ELR (cell line): ENCODE measurements at regions not wholly inside any gene's neighbourhood (a gene's known extent, or its start where the extent isn't known, plus 50 kb on each side); places are given as distances from the start of the nearest gene placed in this dataset.

Experiments
- DNase-seq: peaks from one replicate; pipeline ENCODE4 v3.0.0-alpha.2; 2015; ENCODE audit warnings: low read depth

DNA sequence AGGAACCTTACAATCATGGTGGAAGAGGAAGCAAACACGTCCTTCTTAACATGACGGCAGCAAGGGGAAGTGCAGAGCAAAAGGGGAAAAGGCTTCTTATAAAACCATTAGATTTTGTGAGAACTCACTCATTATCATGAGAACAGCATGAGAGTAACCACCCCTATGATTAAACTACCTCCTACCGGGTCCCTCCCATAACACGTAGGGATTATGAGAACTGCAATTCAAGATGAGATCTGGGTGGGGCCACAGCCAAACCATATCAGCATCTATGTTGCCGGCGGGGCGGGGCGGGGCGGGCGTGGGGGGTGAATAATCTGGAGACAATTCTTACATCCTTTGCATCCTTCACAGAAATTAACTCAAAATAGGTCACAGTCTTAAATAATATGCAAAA lies 58.8 kb upstream of the GFPT2 start:
- no peak for DNase-seq

DNA sequence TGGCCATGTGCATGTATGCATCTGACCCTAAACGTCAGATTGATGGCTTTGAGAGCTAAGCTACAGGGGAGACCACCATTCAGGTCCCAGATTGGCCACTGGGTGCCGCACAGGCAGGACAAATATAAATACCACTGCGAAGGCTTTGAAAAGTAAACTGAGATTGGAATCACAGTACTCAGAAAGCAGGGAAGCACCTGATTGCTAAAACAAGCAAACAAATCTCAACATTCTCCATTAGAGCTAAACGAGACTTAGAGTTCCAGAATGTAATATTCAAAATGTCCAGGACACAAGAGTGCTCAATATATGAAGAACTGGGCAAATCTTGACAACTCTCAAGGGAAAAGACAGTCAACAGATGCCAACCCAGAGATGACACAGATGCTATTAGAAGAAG lies 61.0 kb upstream of the GFPT2 start:
- no peak for DNase-seq

DNA sequence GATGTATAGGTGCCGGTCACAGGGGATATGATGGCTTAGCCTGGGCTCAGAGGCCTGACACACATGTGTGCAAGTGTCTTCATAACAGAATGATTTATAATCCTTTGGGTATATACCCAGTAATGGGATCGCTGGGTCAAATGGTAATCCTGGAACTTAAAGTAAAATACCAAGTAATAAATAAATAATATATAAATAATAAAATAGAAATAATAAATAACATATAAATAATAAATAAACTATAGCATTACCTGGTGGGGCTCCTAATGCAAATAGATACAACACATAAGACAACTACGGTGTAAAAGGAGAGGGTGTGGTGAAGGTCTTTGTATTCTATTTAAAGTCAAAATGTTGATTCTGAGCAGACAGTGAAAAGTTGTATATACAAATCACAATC lies 68.5 kb upstream of the GFPT2 start:
- no peak for DNase-seq

DNA sequence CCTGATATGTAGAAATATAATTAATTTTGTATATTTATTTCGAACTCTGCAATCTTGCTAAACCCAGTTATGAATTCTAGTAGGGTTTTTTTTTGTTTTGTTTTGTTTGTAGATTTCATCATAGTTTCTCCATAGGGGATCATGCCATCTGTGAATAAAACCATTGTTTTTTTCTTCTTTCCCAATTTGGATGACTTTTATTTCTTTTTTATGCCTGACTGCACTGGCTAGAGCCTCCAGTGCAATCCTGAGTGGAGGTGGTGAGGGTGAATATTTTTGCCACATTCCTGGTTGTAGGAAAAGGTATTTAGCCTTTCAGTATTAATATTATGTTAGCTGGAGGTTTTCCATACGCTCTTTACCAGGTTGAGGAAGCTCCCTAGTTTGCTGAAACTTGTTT lies 70.0 kb upstream of the GFPT2 start:
- no peak for DNase-seq

DNA sequence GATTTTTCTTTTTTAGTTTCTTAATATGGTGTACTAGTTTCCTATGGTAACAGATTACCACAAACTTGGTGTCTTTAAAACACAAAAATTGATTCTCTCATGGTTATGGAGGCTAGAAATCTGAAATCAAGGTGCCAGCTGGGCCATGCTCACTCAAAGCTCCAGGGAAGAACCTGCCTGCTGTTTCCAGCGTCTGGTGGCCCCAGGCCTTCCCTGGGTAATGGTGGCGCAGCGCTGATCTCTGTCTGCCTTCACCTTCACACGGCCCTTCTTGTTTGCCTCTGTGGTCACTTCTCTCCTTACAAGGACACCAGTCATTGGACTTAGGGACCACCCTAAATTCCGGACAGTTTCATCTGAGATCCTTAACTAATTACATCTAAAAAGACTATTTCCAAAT lies 70.5 kb upstream of the GFPT2 start:
- DNase-seq = no peak

DNA sequence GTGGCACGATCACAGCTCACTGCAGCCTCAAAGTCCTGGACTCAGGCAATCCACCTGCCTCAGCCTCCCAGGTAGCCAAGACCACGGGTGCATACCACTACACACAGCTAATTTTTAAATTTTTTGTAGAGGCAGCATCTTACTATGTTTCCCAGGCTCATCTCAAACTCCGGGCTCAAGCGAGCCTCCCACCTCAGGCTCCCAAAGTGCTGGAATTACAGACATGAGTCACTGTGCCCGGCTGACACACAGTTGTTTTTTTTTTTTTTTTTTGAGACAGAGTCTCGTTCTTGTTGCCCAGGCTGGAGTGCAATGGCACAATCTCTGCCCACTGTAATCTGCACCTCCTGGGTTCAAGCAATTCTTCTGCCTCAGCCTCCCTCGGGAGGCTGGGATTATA lies 70.1 kb upstream of the CNOT6 start:
- DNase-seq = peak; percentile 8

DNA sequence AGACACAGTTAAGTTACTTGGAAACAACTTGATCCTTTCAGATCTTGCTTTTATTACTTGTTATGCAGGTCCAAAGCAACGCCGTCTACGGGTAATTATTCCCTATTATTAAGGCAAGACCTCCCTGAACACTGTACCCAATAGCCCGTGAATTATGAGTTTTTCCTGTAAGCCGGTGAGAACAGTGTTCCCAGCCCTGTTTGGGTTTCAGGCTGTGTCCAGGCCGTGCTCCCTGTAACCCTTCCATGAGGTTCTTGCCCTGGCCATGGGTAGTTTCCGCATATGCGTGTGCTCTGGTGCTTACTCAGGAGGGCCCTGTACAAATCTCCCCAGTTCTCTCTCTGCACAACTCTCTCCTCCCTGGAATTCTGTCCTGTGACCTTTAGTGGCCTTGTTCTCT lies 65.6 kb upstream of the CNOT6 start:
- no peak for DNase-seq

DNA sequence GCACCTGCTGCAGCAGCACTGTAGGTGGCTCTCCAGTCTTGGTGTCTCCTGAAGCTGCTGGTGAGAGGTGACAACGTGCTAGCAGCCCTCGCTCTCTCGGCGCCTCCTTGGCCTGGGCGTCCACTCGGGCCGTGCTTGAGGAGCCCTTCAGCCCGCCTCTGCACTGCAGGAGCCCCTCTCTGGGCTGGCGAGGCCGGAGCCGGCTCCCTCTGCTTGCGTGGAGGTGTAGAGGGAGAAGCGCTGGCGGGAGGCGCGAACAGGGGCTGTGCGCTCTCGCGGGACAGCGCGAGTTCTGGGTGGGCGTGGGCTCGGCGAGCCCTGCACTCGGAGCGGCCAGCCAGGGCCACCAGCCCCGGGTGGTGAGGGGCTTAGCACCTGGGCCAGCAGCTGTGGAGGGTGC lies 62.2 kb upstream of the CNOT6 start:
- DNase-seq = no peak

DNA sequence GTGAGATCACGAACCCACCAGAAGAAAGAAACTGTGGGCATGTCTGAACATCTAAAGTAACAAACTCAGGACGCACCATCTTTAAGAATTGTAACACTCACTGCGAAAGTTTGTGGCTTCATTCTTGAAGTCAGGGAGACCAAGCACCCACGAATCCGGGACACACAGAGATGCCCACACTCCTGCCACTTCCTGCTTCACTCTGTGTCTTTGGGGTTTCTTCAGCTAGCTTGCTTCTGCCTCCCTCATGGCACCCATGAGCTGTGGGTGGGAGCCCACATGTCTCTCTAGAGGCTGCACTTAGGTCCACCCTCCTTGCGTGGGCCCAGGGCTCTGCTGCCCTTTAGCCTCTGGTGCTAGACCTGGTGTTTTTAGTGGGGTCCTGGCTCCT lies 61.2 kb upstream of the CNOT6 start:
- no peak for DNase-seq

DNA sequence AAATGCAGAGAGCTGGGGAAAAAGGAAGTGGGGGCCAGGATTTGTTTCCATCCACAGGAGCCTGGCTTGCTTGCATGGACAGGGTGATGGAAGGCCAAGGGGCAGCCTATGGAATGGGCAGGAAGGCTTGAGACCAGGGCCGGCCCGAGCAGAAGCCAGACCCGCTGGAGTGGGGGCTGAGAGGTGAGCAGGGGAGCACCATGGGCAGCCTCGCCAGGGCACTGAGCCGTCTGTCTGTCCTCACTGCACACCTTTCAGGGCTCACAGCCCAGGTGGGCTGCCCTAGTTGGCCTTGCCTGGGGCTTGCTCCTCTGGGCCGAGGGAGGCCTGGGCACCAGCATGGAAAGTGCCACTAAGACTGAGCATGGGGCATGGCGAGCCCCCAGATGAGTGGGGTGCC lies 58.6 kb upstream of the CNOT6 start:
- no peak for DNase-seq

DNA sequence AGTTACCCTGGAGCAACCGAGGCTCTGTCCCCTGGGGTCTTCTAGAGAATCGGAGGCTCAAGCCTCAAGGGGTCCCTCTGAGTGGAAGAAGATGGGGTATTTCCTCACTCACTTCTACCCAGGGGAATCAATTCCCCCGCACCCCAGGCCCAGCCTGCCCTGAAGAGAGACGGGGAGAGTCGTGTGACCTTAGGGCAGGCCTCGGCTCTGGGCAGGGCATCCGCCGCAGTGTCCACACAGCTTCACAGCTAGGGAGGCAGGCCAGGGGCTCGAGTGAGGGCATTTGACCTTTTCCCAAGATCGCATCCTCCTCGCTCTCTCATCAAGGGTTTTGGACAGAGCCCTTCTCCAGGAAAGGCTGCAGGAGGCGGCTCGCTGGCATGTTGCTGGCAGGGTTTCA lies 57.9 kb upstream of the CNOT6 start:
- DNase-seq = no peak

DNA sequence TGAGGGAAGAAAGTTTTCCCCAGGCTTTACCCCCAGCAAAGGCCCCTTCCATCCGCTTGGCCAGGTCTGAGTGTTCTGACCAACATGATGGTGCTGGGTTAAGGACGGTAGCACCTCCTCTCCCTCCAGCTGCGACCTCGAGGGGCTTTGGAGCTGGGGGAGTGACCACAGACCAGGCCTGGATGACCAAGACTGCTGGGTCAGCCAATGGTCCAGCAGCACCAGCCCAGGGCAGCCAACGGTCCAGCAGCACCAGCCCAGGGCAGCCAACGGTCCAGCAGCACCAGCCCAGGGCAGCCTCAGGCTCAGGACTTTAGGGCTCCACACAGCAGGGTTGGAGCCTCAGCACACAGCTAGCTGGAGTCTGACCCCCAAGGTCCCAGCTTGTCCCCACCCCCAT lies 57.2 kb upstream of the CNOT6 start:
- no peak for DNase-seq

DNA sequence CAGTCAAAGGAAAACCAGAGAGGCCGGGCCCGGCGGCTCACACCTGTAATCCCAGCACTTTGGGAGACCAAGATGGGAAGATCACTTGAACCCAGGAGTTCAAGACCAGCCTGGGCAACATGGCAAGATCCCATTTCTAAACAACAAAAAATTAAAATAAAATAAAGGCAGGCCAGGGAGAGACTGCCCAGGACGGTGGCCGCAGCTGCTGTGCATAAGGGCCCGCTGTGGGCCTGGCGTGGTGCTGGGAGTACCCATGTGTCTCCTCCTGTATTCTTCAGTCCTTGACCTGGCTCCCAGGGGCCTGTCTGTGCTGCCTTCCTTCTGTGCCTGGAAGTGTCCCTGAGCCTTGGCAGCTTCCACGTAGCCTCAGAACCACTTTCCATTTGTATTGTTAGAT lies 56.8 kb upstream of the CNOT6 start:
- DNase-seq = no peak

DNA sequence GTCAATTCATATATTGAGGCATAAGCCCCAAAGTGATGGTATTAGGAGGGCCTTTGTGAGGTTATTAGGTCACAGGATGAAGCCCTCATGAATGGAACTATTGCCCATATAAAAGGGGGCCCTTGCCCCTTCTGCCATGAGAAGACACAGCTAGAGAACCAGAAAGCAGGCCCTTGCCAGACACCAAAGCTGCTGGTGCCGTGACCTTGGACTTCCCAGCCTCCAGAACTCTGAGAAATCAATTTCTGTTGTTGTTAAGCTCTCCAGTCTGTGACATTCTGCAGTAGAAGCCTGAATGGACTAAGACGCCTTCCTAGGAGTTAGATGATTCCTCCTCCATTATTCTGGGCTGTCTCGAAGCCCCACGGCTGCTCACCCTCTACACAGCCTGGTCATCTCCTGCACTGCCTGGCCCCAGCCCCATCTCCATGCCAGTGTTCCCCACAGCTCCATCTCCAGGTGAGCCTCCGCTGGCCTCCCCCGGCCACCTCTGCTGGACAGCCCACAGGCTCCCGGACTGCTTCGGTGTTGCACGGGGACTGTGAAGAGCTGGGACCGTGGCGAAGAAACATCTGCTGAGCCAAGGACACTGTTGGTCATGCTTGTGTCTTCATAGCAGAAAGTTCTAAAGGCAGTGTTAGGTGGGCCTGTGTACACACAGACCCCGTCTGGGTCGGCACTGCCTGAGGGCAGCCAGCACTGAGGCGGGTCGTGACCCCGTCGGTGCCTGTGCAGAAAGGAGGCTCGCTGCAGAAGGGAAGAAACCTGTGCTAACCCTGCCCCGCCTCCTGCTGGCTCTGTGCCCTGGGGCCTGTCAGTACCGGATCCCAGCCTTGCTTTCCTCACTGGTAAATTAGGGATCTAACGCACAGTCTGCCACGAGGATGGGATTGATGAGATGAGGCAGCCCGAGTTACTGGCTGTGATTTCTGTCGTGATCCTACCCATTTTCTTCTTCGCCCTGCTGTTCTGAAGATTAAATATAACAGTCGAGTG lies 55.1 kb upstream of the CNOT6 start:
- DNase-seq = no peak

DNA sequence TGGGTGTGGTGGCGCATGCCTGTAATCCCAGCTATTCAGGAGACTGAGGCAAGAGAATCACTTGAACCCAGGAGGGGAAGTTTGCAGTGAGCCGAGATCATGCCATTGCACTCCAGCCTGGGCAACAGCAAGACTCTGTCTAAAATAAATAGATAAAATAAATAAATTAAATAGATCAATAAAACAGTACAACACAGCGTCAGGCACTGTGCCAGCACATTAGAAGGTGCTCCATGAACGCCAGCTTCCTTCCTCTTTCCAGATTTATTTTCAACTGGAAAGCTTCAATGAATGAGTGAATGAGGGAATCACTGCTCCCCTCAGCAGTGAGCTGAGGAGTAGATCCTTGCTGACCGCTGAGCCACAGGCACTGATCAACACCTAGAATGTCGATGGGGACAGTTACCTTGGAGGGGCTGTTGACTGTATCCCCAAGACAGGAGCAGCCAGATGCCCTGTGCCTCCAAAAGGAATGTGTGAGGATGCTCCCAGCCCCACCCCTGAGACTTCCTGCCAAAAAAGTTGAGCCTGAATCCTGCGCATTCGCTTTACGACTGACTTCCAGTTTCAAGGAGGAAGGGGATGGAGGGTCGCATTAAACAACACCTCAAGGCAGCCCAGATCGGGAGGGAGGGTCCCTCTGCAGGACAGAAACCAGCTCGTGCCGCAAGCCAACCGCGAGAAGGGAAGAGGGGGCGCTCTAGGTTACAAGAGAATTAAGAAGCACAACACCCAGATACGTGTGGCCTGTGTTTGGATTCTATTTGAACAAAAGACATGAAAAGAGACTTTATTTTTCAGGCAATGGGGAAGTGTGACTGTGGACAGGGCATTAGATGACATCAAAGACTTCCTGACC lies 54.0 kb upstream of the CNOT6 start:
- no peak for DNase-seq

DNA sequence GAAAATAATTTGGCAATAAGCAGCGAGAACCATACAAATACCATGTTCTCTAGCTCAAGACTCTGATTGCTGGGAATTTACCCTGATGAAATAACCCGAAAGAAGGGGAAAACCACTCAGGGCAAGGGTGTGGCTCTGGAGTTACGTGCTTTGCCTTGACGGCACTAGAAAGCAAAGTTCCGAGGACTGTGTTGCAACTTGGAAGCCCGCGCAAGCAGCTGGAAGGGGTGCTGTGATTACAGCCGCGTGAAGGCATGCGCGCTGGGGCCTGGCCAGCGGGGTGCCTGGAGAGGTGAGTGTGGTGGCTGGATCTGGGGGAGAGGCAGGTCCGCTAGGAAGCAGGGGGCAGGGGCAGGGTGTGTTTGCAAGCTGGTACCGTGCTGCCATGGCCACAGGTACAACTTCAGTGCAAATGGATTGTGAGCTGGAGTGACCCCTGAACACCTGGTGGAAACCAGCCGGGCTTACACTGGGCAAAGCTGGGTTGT lies 52.6 kb upstream of the CNOT6 start:
- DNase-seq = no peak
